ENCODE measurements at regions not wholly inside any gene's neighbourhood (a gene's known extent, or its start where the extent isn't known, plus 50 kb on each side); places are given as distances from the start of the nearest gene placed in this dataset.

DNA sequence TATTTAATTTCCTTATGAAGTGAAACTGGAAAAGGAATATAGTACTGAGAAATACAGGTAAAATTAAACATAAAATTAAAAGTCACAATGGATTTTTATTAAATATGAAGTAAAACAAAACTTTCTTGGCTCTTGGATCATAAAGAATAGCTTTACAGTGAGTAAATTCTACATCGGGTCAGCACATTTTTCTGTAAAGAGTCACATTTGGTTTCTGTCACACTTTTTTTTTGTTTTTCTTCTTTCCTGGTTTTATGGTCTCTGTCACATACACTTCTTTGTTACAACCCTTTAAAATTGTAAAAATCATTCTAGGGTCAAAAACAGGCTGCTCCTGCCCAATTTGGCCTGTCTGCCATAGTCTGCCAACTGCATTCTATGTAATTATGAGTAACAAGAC lies 254.4 kb upstream of the POU3F2 start:
- 84 to 94% (median 90%) methylated on average over 1 of the region's 1 CpG for WGBS, 4 donors
- H3K4me3 ChIP-seq = no peak overlapping the region
- TF ChIP-seq POLR2A (IDR thresholded peaks at IDR 0.05) = no peak
- TF ChIP-seq, protein P1, sequence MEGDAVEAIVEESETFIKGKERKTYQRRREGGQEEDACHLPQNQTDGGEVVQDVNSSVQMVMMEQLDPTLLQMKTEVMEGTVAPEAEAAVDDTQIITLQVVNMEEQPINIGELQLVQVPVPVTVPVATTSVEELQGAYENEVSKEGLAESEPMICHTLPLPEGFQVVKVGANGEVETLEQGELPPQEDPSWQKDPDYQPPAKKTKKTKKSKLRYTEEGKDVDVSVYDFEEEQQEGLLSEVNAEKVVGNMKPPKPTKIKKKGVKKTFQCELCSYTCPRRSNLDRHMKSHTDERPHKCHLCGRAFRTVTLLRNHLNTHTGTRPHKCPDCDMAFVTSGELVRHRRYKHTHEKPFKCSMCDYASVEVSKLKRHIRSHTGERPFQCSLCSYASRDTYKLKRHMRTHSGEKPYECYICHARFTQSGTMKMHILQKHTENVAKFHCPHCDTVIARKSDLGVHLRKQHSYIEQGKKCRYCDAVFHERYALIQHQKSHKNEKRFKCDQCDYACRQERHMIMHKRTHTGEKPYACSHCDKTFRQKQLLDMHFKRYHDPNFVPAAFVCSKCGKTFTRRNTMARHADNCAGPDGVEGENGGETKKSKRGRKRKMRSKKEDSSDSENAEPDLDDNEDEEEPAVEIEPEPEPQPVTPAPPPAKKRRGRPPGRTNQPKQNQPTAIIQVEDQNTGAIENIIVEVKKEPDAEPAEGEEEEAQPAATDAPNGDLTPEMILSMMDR (IDR thresholded peaks at IDR 0.05) = no peak

DNA sequence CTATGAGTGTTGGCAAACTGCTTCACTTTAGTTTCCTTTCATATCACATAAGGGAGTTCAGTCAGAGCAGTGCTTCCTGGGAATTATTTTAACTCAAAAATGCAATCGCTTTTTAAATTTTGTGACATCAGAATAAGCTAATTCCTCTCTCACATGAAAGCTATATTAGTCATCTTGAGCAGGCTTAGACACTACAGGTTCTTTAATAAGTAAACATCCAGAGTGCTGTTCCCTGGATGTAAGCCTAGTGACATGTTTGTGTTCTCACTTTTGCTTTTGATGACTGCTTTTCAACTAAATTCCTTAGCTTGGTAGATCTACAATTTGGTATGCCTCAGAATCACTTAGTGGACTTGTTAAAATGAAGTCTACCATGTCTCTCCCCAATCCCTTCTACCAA lies 252.7 kb upstream of the POU3F2 start:
- WGBS, 4 donors = 56 to 80% (median 68%) methylated on average over 1 of the region's 1 CpG
- H3K36me3 ChIP-seq = no peaks in the 10 kb centered on the region
- ATAC-seq = no peak
- H3K4me3 ChIP-seq = no peak overlapping the region
- peaks cover 0 to 4% (median 0%) of the 10 kb centered on the region in 9 donors for H3K27me3 ChIP-seq
- TF ChIP-seq, protein P1 (IDR thresholded peaks at IDR 0.05) = no peak
- TF ChIP-seq POLR2A (IDR thresholded peaks at IDR 0.05) = no peak
- H3K9me3 ChIP-seq = no peaks in the 10 kb centered on the region
- intact Hi-C loops (cut with DNase I) = no loop called here
- DNase-seq = no peak
- H3K27ac ChIP-seq = no peak overlapping the region
- H3K4me1 ChIP-seq = no peaks in the 10 kb centered on the region

More for the DNA sequence above, 254.4 kb upstream of the POU3F2 start:
- H3K27ac ChIP-seq = no peak overlapping the region
- H3K4me1 ChIP-seq = no peaks in the 10 kb centered on the region
- no peaks in the 10 kb centered on the region for H3K36me3 ChIP-seq
- intact Hi-C loops (cut with DNase I) = no loop called here
- ATAC-seq (no peak), DNase-seq (no peak)
- peaks cover 0 to 1% (median 0%) of the 10 kb centered on the region in 9 donors for H3K27me3 ChIP-seq
- H3K9me3 ChIP-seq = no peaks in the 10 kb centered on the region

DNA sequence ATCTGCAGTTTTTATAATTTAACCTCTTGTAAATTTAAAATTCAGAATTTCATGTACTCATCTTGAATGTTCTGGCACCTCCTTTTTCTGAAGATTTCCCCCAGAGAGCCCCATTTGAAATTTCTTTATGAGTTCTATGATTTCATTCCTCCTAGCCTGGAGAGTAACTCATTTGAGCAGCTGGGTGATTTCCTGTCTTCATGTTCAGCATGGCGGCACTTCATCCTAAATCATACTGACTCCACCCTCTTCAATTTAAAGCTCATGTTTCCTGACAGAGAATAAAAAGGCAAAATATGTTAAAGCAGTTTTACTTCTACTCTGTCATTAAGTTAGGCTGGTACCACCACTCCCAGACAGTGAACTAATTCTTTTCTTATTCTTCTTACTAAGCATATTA lies 250.9 kb upstream of the POU3F2 start:
- no peak overlapping the region for H3K27ac ChIP-seq
- TF ChIP-seq, protein P1 (IDR thresholded peaks at IDR 0.05) = no peak
- TF ChIP-seq POLR2A (IDR thresholded peaks at IDR 0.05) = no peak
- DNase-seq (no peak), ATAC-seq (no peak)
- WGBS, 4 donors = 58 to 65% (median 63%) methylated on average over 1 of the region's 1 CpG
- H3K4me1 ChIP-seq = no peaks in the 10 kb centered on the region
- H3K27me3 ChIP-seq = peaks cover 0 to 4% (median 0%) of the 10 kb centered on the region in 9 donors
- no peak overlapping the region for H3K4me3 ChIP-seq
- H3K9me3 ChIP-seq = no peaks in the 10 kb centered on the region
- intact Hi-C loops (cut with DNase I) = no loop called here
- no peaks in the 10 kb centered on the region for H3K36me3 ChIP-seq

DNA sequence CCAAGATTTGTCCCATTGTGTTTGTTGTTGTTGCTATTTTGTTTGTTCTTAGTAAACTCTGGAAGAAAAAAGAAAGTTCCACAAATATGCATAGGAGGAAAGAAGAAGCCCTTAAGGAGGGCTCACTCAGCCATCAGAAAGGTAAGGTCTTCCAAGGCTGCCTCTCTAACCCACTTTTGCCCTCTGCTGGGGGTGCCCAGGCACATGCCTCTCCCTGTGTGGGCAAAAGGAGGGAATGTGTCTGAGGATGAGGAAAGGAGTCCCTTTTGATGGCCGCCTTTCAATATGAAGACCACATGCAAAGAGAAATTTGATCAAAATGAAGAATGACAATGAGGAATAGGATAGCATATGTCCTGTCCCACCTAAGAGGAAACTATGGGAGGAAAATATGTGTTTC lies 248.2 kb upstream of the POU3F2 start:
- Histone ChIP-seq H3K36me3 (no peaks in the 10 kb centered on the region), H3K27ac (no peak overlapping the region), H3K9me3 (no peaks in the 10 kb centered on the region), H3K4me3 (no peak overlapping the region), H3K27me3 (peaks cover 0 to 4% (median 0%) of the 10 kb centered on the region in 9 donors), H3K4me1 (no peaks in the 10 kb centered on the region)
- DNase-seq (no peak), ATAC-seq (no peak)
- TF ChIP-seq, protein P1 (IDR thresholded peaks at IDR 0.05) = no peak
- no peak for TF ChIP-seq POLR2A (IDR thresholded peaks at IDR 0.05)
- 0 to 89% (median 41%) methylated on average over 1 of the region's 1 CpG for WGBS, 4 donors
- intact Hi-C loops (cut with DNase I) = no loop called here
